OCI-M1 (cell line): ENCODE measurements at regions not wholly inside any gene's neighbourhood (a gene's known extent, or its start where the extent isn't known, plus 50 kb on each side); places are given as distances from the start of the nearest gene placed in this dataset.

Experiments used
- DNase-seq: peaks from one replicate; lab custom pipeline; 2025; lab: John Stamatoyannopoulos, UW

GRCh38 chr7:153446490-153446889 is 605.7 kb upstream of the DPP6 start:
- DNase-seq: no peak

- DNase-seq: no peak
Measured at GRCh38 chr7:153447011-153447410, 605.2 kb upstream of the DPP6 start.

- DNase-seq: no peak
Measured at GRCh38 chr7:153452661-153453060, 599.5 kb upstream of the DPP6 start.

DNA sequence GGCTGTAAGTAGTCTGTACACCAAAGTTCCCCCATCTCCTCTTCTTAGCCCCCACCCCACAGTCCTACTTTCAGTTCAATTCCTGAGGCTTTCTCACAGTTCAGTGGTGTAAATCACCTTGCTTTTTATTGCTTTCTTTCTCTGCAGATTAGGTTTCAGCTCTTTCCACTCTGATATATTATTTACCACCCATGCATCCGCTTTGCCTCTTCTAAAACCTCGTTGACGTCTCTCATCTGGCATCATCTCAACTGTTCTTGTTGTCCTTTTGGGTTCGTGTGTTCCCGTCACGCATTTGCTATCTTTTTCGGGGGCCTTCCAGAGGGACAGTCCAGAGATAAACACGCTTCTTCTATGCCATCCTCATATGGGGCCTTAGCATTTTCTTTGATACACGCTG is 597.9 kb upstream of the DPP6 start:
- no peak for DNase-seq

GRCh38 chr7:153457746-153458145 is 594.5 kb upstream of the DPP6 start:
- DNase-seq: no peak

DNA sequence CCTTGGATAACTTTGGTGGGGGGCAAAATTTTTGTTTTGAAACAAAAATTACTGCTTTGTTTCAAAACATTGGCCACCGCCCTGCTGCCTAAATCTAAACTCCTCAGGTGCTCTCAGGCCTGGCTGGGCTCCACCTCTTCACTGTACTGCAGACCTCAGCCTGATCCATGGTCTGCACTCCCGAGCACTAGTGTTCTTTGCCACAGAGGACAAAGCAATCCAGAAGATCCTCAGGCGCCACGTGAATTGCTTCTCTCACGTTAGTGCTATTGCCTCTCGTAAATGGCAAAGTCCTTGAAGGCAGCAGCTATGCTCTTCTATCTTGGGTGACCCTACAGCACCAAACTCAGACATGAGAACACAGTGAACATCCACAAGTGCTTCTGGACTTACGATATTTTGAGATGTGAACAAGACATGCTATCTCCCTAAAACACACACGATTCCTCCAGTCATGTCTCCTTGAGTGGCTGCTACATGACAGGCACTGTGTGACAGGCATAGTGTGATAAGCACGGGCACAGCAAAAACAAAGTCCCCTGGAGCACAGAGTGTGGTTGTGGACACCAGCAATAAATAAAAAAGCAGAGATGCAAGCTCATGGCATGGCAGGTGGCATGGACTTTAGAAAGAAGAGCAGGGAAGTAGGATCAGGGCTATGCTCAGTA is 582.1 kb upstream of the DPP6 start:
- no peak for DNase-seq

GRCh38 chr7:153472516-153472915 is 579.7 kb upstream of the DPP6 start:
- DNase-seq: no peak

DNA sequence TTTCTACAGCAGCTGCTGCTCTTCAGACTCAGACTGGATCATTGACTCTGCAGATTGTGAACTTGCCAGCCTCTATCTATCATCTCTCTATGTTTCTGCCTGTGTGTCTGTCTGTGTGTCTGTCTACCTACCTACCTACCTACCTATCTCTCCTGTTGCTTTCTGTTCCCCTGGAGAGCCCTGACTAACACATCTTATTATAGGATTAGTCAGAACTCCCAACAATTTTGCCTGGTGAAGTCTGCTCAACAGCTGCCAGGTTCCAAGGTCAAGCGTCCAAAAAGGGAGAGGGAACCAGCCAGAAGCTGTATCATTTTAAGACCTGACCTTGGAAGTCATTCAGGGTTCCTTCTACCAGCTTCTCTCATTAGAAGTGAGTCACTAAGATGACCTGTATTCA is 579.0 kb upstream of the DPP6 start:
- no peak for DNase-seq

GRCh38 chr7:153475239-153475638 is 577.0 kb upstream of the DPP6 start:
- no peak for DNase-seq

- DNase-seq: no peak
Measured at GRCh38 chr7:153476166-153476565, 576.0 kb upstream of the DPP6 start.

DNA sequence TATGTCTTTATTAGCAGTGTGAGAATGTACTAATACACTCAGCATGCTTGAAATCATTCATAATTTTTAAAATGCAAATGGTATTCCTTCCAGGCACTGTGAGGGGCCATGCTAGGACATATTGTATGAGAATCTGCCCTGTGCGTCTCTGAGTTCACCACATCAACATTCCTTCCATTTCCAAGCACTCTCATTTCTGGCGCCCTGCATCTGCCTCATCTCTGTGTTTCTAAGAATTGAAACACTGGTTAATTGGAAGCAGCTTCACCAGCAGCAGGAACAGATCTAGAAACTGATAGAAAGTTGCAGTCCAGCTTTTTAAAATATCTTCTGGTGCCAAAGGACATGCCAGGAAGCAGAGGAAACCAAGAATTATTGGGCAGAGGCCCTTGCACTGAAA is 555.9 kb upstream of the DPP6 start:
- DNase-seq: no peak

DNA sequence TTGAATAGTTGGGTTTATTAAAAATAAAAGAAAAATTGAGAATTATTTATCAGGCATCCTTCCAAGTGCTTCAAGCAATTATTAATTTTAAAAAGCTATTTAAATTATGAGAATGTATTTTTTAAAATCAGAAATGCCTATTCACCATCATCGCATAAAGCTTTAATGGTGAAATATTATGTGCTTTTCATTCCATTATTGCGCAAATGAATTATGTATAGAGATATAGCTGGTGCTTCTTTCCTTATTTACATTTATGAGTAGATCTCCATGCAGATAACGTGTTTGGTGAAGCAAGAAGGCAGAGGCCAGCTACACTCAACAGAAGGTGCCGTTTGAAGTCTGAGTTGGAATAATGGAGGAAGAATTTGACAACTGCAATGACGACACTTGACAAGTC is 549.1 kb upstream of the DPP6 start:
- DNase-seq: no peak

GRCh38 chr7:153504288-153505075 is 547.7 kb upstream of the DPP6 start:
- no peak for DNase-seq

GRCh38 chr7:153507885-153508284 is 544.3 kb upstream of the DPP6 start:
- DNase-seq: no peak

- DNase-seq: no peak
Measured at GRCh38 chr7:153509768-153510167, 542.4 kb upstream of the DPP6 start.

- no peak for DNase-seq
Measured at GRCh38 chr7:153510674-153511073, 541.5 kb upstream of the DPP6 start.

DNA sequence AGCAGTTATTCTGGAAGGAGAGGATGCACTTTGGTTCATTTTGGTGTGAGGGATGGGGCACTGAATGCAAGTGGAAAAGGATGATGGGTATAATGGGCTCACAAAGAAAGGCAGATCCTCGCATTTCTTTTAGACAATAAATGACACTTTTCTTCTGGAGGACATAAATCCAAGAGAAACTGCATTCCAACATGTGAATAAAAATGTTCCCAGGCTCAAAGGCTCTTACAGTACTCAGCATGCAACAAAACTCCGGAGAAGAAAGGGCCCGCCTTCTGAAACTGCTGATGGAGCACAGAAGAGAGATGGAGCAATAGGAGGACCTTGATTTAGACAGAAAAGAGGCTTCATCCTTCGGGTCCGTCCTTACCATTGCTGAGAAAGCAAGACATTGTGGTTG is 538.2 kb upstream of the DPP6 start:
- no peak for DNase-seq

- DNase-seq: no peak
Measured at GRCh38 chr7:153515359-153515758, 536.8 kb upstream of the DPP6 start.

- DNase-seq: no peak
Measured at GRCh38 chr7:153518201-153518984, 533.8 kb upstream of the DPP6 start.

DNA sequence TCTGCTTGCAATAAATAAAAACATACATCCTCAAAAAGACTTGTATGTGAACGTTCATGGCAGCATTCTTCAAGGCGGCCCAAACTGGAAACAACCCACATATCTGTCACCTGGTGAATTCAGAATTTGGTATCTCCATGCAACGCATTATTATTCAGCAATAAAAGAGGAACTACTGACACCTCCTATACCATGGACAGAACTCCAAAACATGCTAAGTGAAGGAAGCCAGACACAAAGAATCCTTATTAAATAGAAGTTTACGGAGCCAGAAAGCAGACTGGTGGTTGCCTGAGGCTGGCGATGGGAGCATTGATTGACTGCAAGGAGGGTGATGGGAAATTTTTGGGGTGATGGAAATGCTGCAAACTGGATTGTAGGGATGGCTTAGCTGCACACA is 530.8 kb upstream of the DPP6 start:
- DNase-seq: no peak

- no peak for DNase-seq
Measured at GRCh38 chr7:153522261-153522660, 529.9 kb upstream of the DPP6 start.

GRCh38 chr7:153523320-153524015 is 528.7 kb upstream of the DPP6 start:
- DNase-seq: no peak
